ENCODE measurements at regions not wholly inside any gene's neighbourhood (a gene's known extent, or its start where the extent isn't known, plus 50 kb on each side); places are given as distances from the start of the nearest gene placed in this dataset.

- no peaks in the 10 kb centered on the region for H3K36me3 ChIP-seq
- no peak for DNase-seq
- no peaks in the 10 kb centered on the region for H3K4me1 ChIP-seq
- no peak overlapping the region for H3K27ac ChIP-seq (replicated peaks)
- intact Hi-C loops (cut with micrococcal nuclease) = no loop called here
- no peak overlapping the region for H3K4me3 ChIP-seq
- H3K9me3 ChIP-seq (replicated peaks) = no peaks in the 10 kb centered on the region
- H3K27me3 ChIP-seq (ENCODE audit: low read depth) = no peaks in the 10 kb centered on the region
- no peak for TF ChIP-seq CTCF (IDR thresholded peaks at IDR 0.05; ENCODE audit: borderline replicate concordance)
Measured at GRCh38 chr5:121688126-121688525, 163.6 kb upstream of the FTMT start.

GRCh38 chr5:121688781-121689180 is 162.9 kb upstream of the FTMT start:
- H3K27ac ChIP-seq (replicated peaks) = no peak overlapping the region
- intact Hi-C loops (cut with micrococcal nuclease) = no loop called here
- DNase-seq = no peak
- no peaks in the 10 kb centered on the region for H3K4me1 ChIP-seq
- no peaks in the 10 kb centered on the region for H3K27me3 ChIP-seq (ENCODE audit: low read depth)
- no peak overlapping the region for H3K4me3 ChIP-seq
- no peaks in the 10 kb centered on the region for H3K36me3 ChIP-seq
- H3K9me3 ChIP-seq (replicated peaks) = no peaks in the 10 kb centered on the region
- no peak for TF ChIP-seq CTCF (IDR thresholded peaks at IDR 0.05; ENCODE audit: borderline replicate concordance)

DNA sequence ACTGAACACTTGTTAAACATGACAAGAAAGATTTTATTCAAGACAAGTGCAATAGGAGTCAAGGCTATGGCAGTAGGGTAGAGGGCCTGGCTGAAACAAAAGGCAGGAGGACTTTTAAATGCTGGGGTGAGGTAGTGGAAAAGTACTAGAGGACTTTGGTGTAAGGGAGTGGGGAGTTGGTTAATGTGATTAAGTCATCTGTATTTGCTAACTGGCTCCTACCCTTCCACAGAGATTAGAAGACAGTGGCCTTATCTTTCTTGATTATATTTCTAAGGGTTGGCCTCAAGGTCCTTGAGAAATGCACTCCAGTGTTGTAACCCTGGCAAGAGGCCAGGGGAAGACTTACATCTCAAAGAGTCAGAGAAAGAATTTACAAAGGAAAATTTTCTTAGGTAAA is 160.2 kb upstream of the FTMT start:
- DNase-seq = no peak
- Histone ChIP-seq H3K9me3 (replicated peaks) (no peaks in the 10 kb centered on the region), H3K4me3 (no peak overlapping the region), H3K36me3 (no peaks in the 10 kb centered on the region), H3K27me3 (ENCODE audit: low read depth) (no peaks in the 10 kb centered on the region), H3K27ac (replicated peaks) (no peak overlapping the region), H3K4me1 (no peaks in the 10 kb centered on the region)
- intact Hi-C loops (cut with micrococcal nuclease) = no loop called here
- no peak for TF ChIP-seq CTCF (IDR thresholded peaks at IDR 0.05; ENCODE audit: borderline replicate concordance)

DNA sequence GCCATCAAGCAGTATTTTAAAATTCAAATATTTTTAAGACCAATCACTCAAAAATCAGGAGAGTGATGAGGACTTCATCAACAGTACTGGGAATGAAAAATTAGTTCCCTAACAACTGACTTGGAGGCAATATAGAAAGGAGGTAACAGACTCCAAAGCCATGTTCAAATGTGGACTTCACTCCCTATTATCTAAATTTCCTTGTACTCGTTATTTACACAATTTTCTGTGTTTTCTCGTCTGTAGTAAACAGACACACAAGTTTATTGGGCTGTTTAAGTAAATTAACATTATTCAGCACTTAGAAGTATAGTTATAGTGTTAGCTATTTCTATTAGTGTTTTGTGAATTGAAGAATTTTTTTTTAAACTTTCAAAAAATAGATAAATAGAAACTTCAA is 159.5 kb upstream of the FTMT start:
- H3K4me3 ChIP-seq = no peak overlapping the region
- intact Hi-C loops (cut with micrococcal nuclease) = no loop called here
- no peaks in the 10 kb centered on the region for H3K36me3 ChIP-seq
- DNase-seq = no peak
- H3K27me3 ChIP-seq (ENCODE audit: low read depth) = no peaks in the 10 kb centered on the region
- no peak overlapping the region for H3K27ac ChIP-seq (replicated peaks)
- H3K9me3 ChIP-seq (replicated peaks) = no peaks in the 10 kb centered on the region
- TF ChIP-seq CTCF (IDR thresholded peaks at IDR 0.05; ENCODE audit: borderline replicate concordance) = no peak
- no peaks in the 10 kb centered on the region for H3K4me1 ChIP-seq

GRCh38 chr5:121693864-121694263 is 157.8 kb upstream of the FTMT start:
- no peak for TF ChIP-seq CTCF (IDR thresholded peaks at IDR 0.05; ENCODE audit: borderline replicate concordance)
- H3K27ac ChIP-seq (replicated peaks) = no peak overlapping the region
- H3K27me3 ChIP-seq (ENCODE audit: low read depth) = no peaks in the 10 kb centered on the region
- intact Hi-C loops (cut with micrococcal nuclease) = no loop called here
- DNase-seq = no peak
- no peaks in the 10 kb centered on the region for H3K36me3 ChIP-seq
- H3K4me3 ChIP-seq = no peak overlapping the region
- H3K4me1 ChIP-seq = no peaks in the 10 kb centered on the region
- H3K9me3 ChIP-seq (replicated peaks) = no peaks in the 10 kb centered on the region

DNA sequence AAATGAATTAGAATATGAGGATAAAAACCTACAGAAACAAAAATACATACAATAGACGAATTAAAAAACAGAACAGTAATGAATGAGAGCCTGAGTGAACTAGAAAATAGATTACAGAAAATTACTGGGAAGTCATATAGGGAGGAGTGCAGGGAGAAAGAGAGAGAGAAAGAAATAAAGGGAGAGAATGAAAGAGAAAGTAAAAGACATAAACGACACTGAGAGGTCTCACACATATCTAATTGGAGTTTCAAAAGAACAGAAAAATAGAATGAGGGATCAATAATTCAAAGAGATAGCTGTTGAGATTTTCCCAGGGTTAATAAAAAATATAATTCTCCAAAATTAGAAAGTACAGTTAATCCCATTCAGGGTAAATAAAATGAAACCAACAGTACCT is 156.4 kb upstream of the FTMT start:
- intact Hi-C loops (cut with micrococcal nuclease) = no loop called here

More for the DNA sequence above, 156.4 kb upstream of the FTMT start:
- Histone ChIP-seq H3K4me3 (no peak overlapping the region), H3K36me3 (no peaks in the 10 kb centered on the region), H3K27me3 (ENCODE audit: low read depth) (no peaks in the 10 kb centered on the region), H3K9me3 (replicated peaks) (no peaks in the 10 kb centered on the region), H3K4me1 (no peaks in the 10 kb centered on the region), H3K27ac (replicated peaks) (no peak overlapping the region)
- no peak for TF ChIP-seq CTCF (IDR thresholded peaks at IDR 0.05; ENCODE audit: borderline replicate concordance)
- no peak for DNase-seq

Measured in left ventricle myocardium inferior (tissue), 1 donor.